ENCODE measurements at regions not wholly inside any gene's neighbourhood (a gene's known extent, or its start where the extent isn't known, plus 50 kb on each side); places are given as distances from the start of the nearest gene placed in this dataset.

DNA sequence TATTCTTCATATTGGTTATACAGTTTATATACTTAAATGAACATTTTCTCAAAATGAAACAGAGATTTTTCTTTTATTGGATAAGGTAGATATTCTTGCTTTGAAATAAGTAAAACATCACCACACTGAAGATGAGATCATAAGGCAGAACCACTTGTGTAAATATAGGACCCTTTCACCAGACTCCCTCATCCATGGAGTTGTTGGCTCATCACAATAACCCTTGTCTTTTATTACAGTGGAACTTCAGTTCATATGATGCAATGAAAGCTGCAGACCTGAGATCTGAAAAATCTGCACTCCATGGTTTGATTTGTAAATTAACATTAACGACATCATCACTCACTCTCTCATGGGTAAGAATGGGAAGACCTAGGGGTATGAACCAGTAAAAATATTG is 51.9 kb upstream of the DBX2 start:
- DNase-seq: no peak

- no peak for DNase-seq
These were observed 55.1 kb upstream of the DBX2 start for GRCh38 chr12:45105996-45106395.

GRCh38 chr12:45112306-45112705 is 61.4 kb upstream of the DBX2 start:
- no peak for DNase-seq

GRCh38 chr12:45121224-45121623 is 70.3 kb upstream of the DBX2 start:
- no peak for DNase-seq

GRCh38 chr12:45122768-45123380 is 72.0 kb upstream of the DBX2 start:
- no peak for DNase-seq

- no peak for DNase-seq
These were observed 73.7 kb upstream of the DBX2 start for GRCh38 chr12:45124485-45125155.

DNA sequence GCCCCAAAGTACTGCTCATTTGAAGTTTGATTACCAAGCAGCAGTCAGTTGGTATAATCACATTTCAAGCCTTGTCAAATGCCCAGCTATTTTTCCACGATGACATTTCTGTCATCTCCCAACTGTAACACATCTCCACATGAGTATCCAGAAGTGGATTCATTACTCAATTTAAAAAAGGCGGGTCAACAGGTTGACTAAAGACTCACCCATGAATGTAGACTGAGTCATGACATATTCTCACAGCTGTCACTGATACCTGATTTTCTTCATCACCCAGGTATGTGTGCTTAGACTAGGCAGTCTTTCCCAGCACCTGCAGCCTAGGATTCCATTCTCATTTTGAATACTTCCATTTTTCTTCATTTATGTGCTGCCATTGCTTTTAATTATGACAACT is 75.1 kb upstream of the DBX2 start:
- DNase-seq: no peak

DNA sequence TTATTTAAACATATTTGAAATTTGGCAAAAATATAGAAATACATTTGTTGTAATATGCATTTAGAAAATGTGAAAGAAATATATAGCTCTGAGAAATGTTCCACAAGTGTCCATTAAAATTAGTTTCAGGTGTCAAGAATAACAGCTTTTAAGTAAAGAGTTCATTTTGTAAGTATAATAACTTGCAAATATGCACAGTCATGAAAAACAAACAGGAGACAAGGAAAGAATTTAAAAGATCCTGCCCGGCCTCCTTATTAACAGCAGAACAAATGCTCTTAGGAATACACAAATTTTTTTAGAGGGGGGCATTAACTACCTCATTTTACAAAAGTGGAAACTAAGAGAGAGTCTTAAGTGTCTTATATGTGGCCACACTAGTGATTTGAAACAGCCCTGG is 77.7 kb upstream of the DBX2 start:
- no peak for DNase-seq

- peak; percentile 14 for DNase-seq
These were observed 80.0 kb upstream of the DBX2 start for GRCh38 chr12:45130881-45131281.

DNA sequence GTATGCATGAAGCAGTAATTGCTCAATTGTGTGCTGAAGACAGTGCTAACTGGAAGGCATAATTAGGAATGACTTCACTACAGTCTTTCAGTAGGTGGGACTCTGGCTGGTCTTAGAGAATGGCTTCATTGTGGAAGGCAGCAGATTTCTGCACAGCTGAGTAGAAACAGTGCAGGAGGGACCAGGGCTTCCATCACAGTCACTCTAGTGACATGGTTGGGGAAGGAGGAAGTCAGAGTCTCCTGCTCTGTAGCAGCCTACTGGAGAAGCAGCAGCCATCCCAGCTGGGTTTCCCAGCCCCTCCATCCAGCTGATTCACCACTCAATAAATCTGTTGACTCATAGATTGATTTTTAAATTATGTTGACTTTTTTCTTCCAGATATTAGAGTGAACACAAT is 80.6 kb upstream of the DBX2 start:
- DNase-seq: no peak

DNA sequence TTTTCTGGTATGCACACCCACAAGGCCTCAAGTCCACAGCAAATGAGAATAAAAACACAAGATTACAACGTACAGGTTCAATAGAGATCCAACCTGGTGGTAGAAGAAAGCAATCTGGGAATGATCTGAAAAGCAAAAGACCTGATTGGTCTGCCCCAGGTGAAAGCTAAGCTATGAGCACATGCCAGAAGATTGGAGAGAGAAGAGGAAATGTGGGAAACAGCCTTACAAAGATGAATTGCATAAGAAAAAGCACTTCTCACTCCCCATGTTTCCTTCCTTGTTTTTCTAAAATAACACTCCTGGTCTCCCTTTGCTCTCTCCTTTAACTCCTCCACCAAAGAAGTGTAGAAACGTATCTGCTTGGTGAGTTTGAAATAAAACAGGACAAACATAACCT is 77.3 kb upstream of the ANO6 start:
- no peak for DNase-seq

DNA sequence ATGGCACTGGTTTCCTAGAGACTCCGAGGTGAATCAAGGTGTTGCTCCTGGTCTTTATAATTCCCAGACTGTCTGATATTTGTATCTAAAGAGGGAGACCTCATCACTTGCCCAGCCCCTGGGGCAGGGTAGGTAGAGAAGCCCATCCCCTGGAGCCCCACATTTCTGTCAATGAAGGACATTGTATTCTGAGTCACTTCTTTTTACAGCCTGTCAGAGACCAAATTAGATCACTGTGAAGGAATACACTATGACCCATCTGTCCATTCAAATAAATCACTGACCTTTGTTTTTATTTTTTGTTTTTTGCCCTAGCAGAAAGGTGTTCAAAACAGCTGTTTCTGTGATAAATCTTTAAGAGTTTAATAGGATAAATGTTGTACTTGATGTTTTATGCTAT is 67.9 kb upstream of the ANO6 start:
- no peak for DNase-seq

DNA sequence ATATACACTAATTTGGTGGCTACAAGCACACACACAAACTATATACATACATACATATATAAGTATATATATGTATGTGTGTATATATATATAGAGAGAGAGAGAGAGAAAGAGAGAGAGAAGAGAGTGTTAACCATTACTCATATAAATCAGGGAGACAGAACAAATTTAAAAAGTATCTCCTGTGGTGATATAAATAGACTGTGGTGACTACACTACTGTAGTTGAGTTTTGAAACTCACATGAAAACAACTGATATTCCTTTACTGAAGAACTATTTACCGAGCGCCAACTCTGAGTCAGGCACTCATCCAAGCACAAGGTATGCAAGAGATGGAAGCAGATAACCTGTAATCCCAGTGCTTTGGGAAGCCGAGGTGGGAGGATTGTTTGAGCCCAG is 67.3 kb upstream of the ANO6 start:
- DNase-seq: no peak

DNA sequence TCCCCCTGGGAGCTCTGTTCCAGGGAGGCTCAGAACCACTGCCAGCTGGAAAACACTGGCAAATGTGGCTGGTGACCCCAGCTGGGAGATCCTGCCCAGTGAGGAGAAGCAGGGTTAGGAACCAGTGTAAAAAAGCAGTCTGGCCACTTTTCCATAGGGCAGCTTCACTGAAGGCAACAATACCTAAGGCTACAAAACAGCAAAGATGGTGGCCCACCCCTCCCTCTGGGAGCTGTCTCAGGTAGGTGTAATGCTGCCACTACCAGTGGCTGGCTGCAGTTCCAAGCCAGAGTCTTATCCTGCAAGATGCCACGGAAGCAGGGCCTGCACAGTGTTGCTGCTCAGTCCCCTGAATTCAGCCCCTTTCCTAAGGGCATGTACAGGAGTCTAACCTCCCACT is 50.6 kb upstream of the ANO6 start:
- DNase-seq: no peak

- DNase-seq: no peak
These were observed 49.8 kb upstream of the ANO6 start for GRCh38 chr12:45166056-45166455.
